ENCODE measurements at regions not wholly inside any gene's neighbourhood (a gene's known extent, or its start where the extent isn't known, plus 50 kb on each side); places are given as distances from the start of the nearest gene placed in this dataset.

DNA sequence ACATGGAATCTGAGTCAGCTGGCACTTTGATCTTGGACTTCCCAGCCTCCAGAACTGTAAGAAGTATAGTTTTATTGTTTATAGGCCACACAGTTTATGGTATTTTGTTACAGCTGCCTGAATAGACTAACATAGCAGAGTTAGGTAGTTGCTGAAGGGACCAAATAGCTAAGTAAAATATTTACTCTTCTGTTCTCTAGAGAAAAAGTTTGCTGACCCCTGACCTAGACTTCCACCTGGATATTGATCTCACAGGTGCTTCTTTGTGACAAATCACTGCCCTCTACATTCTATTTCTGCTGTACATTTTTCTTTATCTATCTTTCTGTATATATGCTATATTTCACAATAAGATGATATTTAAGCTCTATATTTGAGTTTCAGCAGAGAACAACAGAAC is 212.5 kb downstream of the CSNK2A3 start:
- TF ChIP-seq, protein P1, sequence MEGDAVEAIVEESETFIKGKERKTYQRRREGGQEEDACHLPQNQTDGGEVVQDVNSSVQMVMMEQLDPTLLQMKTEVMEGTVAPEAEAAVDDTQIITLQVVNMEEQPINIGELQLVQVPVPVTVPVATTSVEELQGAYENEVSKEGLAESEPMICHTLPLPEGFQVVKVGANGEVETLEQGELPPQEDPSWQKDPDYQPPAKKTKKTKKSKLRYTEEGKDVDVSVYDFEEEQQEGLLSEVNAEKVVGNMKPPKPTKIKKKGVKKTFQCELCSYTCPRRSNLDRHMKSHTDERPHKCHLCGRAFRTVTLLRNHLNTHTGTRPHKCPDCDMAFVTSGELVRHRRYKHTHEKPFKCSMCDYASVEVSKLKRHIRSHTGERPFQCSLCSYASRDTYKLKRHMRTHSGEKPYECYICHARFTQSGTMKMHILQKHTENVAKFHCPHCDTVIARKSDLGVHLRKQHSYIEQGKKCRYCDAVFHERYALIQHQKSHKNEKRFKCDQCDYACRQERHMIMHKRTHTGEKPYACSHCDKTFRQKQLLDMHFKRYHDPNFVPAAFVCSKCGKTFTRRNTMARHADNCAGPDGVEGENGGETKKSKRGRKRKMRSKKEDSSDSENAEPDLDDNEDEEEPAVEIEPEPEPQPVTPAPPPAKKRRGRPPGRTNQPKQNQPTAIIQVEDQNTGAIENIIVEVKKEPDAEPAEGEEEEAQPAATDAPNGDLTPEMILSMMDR (IDR thresholded peaks at IDR 0.05), result no peak
- TF ChIP-seq POLR2A (IDR thresholded peaks at IDR 0.05), result no peak
